DOHH2 (cell line): ENCODE measurements at regions not wholly inside any gene's neighbourhood (a gene's known extent, or its start where the extent isn't known, plus 50 kb on each side); places are given as distances from the start of the nearest gene placed in this dataset.

Experiments
- H3F3A ChIP-seq: fragments of 200-600 bp; sonication (generic), shearing (Covaris generic); 2 replicates; pipeline ENCODE4 v1.6.0; 2016; ENCODE audit warnings: antibody characterized with exemption, mild to moderate bottlenecking; ENCODE audit not compliant: control insufficient read depth, insufficient read depth
- H3K27ac ChIP-seq: fragments of 200-600 bp; sonication (generic); 2 replicates; pipeline ENCODE4 v1.5.1; 2014; ENCODE audit warnings: low read depth, mild to moderate bottlenecking, low read length, moderate library complexity
- H3K27me3 ChIP-seq: fragments of 200-600 bp; sonication (generic); 2 replicates; pipeline ENCODE4 v1.6.1; 2014; ENCODE audit warnings: mild to moderate bottlenecking, low read length, mixed read lengths; ENCODE audit not compliant: control insufficient read depth
- H3K36me3 ChIP-seq: fragments of 200-600 bp; sonication (generic); 2 replicates; pipeline ENCODE4 v1.6.1; 2014; ENCODE audit warnings: mild to moderate bottlenecking, low read length, moderate library complexity, mixed read lengths; ENCODE audit not compliant: control insufficient read depth
- H3K4me1 ChIP-seq: fragments of 200-600 bp; sonication (generic); 2 replicates; pipeline ENCODE4 v1.6.1; 2014; ENCODE audit warnings: mild to moderate bottlenecking, low read length, mixed read lengths; ENCODE audit not compliant: control insufficient read depth
- H3K4me2 ChIP-seq: fragments of 200-600 bp; sonication (generic); 2 replicates; pipeline ENCODE4 v1.6.0; 2014; ENCODE audit warnings: mild to moderate bottlenecking, low read length, moderate library complexity
- H3K4me3 ChIP-seq: fragments of 200-600 bp; sonication (generic); 2 replicates; pipeline ENCODE4 v1.5.1; 2014; ENCODE audit warnings: mild to moderate bottlenecking, low read length, mixed read lengths
- H3K79me2 ChIP-seq: fragments of 200-600 bp; sonication (generic); 2 replicates; pipeline ENCODE4 v1.6.1; 2014; ENCODE audit warnings: mild to moderate bottlenecking, low read length, mixed read lengths; ENCODE audit not compliant: control insufficient read depth
- H3K9me2 ChIP-seq: fragments of 200-600 bp; sonication (generic); replicated peaks from 2 replicates; pipeline ENCODE4 v1.6.1; 2014; ENCODE audit warnings: mild to moderate bottlenecking, low read length, mixed read lengths; ENCODE audit not compliant: control insufficient read depth
- H3K9me3 ChIP-seq: fragments of 200-600 bp; sonication (generic); 2 replicates; pipeline ENCODE4 v1.6.1; 2014; ENCODE audit warnings: antibody characterized with exemption, low read length, mixed read lengths; ENCODE audit not compliant: control insufficient read depth, insufficient read depth
- H4K20me1 ChIP-seq: fragments of 200-600 bp; sonication (generic); 2 replicates; pipeline ENCODE4 v1.6.0; 2014; ENCODE audit warnings: low read depth, mild to moderate bottlenecking, antibody characterized with exemption, low read length, moderate library complexity; ENCODE audit not compliant: control insufficient read depth, insufficient read depth
- EZH2phosphoT487 ChIP-seq: fragments of 200-600 bp; sonication (generic); IDR thresholded peaks from 2 replicates; pipeline ENCODE4 v1.6.1; 2017; ENCODE audit warnings: borderline replicate concordance, mild to moderate bottlenecking, antibody characterized with exemption, low read length, moderate library complexity, mixed read lengths
- TF ChIP-seq, protein P1 (sequence below): fragments of 200-600 bp; sonication (generic); IDR thresholded peaks from one replicate; pipeline ENCODE4 v1.5.1; 2014; ENCODE audit warnings: antibody characterized with exemption, mild to moderate bottlenecking, low read depth, low read length; ENCODE audit not compliant: poor library complexity, severe bottlenecking

DNA sequence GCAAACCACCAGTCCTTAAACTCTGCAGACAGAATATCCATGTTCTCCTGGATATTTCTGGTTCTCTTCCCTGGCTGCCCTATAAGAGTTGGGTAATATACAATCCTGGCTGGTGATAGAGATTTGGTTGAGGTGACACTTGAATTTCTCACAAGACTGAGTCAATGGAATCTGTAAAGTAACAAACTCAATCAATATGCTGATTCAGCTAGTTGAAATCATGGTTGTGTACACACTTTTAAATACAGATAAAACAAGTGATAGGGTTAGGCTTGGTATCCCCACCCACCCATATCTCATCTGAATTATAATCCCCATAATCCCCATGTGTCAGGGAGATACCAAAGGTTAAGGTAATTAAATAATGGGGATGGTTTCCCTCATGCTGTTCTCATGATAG is 349.2 kb upstream of the MAD2L1 start:
- no peak for TF ChIP-seq EZH2phosphoT487
- TF ChIP-seq, protein P1, sequence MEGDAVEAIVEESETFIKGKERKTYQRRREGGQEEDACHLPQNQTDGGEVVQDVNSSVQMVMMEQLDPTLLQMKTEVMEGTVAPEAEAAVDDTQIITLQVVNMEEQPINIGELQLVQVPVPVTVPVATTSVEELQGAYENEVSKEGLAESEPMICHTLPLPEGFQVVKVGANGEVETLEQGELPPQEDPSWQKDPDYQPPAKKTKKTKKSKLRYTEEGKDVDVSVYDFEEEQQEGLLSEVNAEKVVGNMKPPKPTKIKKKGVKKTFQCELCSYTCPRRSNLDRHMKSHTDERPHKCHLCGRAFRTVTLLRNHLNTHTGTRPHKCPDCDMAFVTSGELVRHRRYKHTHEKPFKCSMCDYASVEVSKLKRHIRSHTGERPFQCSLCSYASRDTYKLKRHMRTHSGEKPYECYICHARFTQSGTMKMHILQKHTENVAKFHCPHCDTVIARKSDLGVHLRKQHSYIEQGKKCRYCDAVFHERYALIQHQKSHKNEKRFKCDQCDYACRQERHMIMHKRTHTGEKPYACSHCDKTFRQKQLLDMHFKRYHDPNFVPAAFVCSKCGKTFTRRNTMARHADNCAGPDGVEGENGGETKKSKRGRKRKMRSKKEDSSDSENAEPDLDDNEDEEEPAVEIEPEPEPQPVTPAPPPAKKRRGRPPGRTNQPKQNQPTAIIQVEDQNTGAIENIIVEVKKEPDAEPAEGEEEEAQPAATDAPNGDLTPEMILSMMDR = no peak

DNA sequence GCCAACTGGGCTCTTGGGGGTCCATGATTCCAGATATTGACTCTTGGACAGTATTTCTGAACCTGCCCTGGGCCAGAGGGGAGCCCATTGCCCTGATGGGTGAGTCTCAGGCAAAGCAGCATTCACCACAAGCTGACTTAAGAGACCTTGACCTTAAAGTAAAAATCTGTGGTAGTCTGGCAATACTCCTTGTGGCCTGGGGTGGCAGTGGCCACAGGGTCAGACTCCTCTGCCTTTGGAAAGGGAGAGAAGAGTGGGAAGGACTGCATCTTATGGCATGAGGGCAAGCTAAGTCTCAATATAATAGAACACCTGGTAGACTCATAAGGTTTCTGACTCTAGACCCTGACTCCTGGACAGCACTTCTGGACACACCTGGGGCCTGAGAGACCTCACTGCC is 340.3 kb upstream of the MAD2L1 start:
- Histone ChIP-seq H3K79me2 (no peaks in the 10 kb centered on the region), H3K4me1 (no peaks in the 10 kb centered on the region), H3K36me3 (no peaks in the 10 kb centered on the region), H3K4me3 (no peak overlapping the region), H3K9me3 (no peaks in the 10 kb centered on the region), H3K9me2 (no peaks in the 10 kb centered on the region), H3K4me2 (no peak overlapping the region), H3K27me3 (no peaks in the 10 kb centered on the region), H4K20me1 (no peaks in the 10 kb centered on the region), H3F3A (no peaks in the 10 kb centered on the region), H3K27ac (no peak overlapping the region)
- TF ChIP-seq, protein P1 = no peak
- TF ChIP-seq EZH2phosphoT487 = no peak

More for the DNA sequence above, 349.2 kb upstream of the MAD2L1 start:
- Histone ChIP-seq H3K4me3 (no peak overlapping the region), H3K9me3 (no peaks in the 10 kb centered on the region), H3K36me3 (no peaks in the 10 kb centered on the region), H4K20me1 (no peaks in the 10 kb centered on the region), H3K4me1 (no peaks in the 10 kb centered on the region), H3K9me2 (no peaks in the 10 kb centered on the region), H3K27me3 (no peaks in the 10 kb centered on the region), H3K4me2 (no peak overlapping the region), H3F3A (no peaks in the 10 kb centered on the region), H3K27ac (no peak overlapping the region), H3K79me2 (no peaks in the 10 kb centered on the region)

DNA sequence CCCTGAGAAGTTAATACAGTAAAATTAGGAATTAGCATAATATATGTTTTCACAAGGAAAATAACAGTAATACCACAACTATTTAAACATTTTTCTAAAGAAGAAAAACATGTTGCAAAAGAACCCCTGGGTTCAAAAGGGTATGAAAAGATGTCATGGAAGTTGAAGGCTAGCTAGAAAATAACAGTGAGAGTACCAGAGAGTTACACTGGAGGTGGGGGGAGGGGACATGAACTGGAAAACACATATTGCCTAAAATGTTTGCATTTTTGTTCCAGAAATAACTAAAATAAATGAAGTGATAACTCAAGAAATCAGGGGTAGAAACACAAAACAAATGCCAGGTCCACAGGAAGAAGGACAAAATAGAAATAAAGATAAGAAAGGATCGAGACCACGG is 336.6 kb upstream of the MAD2L1 start:
- H3F3A ChIP-seq = no peaks in the 10 kb centered on the region
- no peak for TF ChIP-seq EZH2phosphoT487
- TF ChIP-seq, protein P1 = no peak
- no peaks in the 10 kb centered on the region for H3K79me2 ChIP-seq
- no peaks in the 10 kb centered on the region for H3K27me3 ChIP-seq
- H3K4me3 ChIP-seq = no peak overlapping the region
- H3K4me2 ChIP-seq = no peak overlapping the region
- H3K9me2 ChIP-seq = no peaks in the 10 kb centered on the region
- H3K4me1 ChIP-seq = no peaks in the 10 kb centered on the region
- no peaks in the 10 kb centered on the region for H4K20me1 ChIP-seq
- H3K9me3 ChIP-seq = no peaks in the 10 kb centered on the region
- no peak overlapping the region for H3K27ac ChIP-seq
- H3K36me3 ChIP-seq = no peaks in the 10 kb centered on the region

DNA sequence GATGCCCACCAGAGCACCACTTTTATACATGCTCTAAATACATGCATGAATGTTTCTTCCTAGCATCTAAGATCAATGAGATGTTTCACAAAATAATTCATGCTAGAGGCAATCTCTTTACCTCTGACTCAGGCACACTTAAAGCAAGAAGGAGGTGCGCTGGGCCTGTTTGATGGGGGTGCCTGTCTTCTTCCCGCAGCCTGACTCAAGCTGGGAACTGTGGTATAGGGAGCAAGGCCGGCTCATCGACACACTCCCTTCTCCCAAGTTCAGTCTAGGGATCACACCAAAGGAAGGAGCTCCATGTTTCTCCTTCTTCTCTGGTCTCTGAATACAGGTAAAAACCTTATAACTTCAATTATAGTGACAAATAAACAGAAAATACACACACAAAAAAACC is 333.8 kb upstream of the MAD2L1 start:
- no peak for TF ChIP-seq EZH2phosphoT487
- TF ChIP-seq, protein P1 = no peak
- Histone ChIP-seq H4K20me1 (no peaks in the 10 kb centered on the region), H3K9me3 (no peaks in the 10 kb centered on the region), H3K79me2 (no peaks in the 10 kb centered on the region), H3K36me3 (no peaks in the 10 kb centered on the region), H3K4me2 (no peak overlapping the region), H3K4me3 (no peak overlapping the region), H3K27me3 (no peaks in the 10 kb centered on the region), H3K27ac (no peak overlapping the region), H3F3A (no peaks in the 10 kb centered on the region), H3K4me1 (no peaks in the 10 kb centered on the region), H3K9me2 (no peaks in the 10 kb centered on the region)
